GM12891 (cell line): ENCODE measurements at regions not wholly inside any gene's neighbourhood (a gene's known extent, or its start where the extent isn't known, plus 50 kb on each side); places are given as distances from the start of the nearest gene placed in this dataset.

Source experiments
- PAX5 ChIP-seq: IDR thresholded peaks from 2 replicates; pipeline ENCODE4 v1.6.1; 2011; ENCODE audit warnings: low read length, moderate library complexity, mild to moderate bottlenecking; ENCODE audit not compliant: insufficient read depth, severe bottlenecking
- POLR2A ChIP-seq: IDR thresholded peaks from 2 replicates; pipeline ENCODE4 v1.6.1; 2011; ENCODE audit warnings: low read depth, low read length, control low read depth
- POLR2AphosphoS5 ChIP-seq: IDR thresholded peaks from 2 replicates; pipeline ENCODE4 v1.6.1; 2011; ENCODE audit warnings: low read depth, low read length, control low read depth
- POU2F2 ChIP-seq: IDR thresholded peaks from 2 replicates; pipeline ENCODE4 v1.6.1; 2011; ENCODE audit warnings: low read depth, mild to moderate bottlenecking, control low read depth, low read length, moderate library complexity
- SPI1 ChIP-seq: IDR thresholded peaks from 2 replicates; pipeline ENCODE4 v1.6.1; 2011; ENCODE audit warnings: low read depth, low read length, control low read depth
- TAF1 ChIP-seq: IDR thresholded peaks from 2 replicates; pipeline ENCODE4 v1.6.1; 2011; ENCODE audit warnings: low read depth, low read length, control low read depth

- no peak for TF ChIP-seq POLR2A
- TF ChIP-seq POLR2AphosphoS5: no peak
- TF ChIP-seq TAF1: no peak
- TF ChIP-seq SPI1: no peak
- TF ChIP-seq POU2F2: no peak
- no peak for TF ChIP-seq PAX5
Observed at GRCh38 chr21:27129694-27130093, 162.8 kb upstream of the ADAMTS5 start.
